ENCODE measurements at regions not wholly inside any gene's neighbourhood (a gene's known extent, or its start where the extent isn't known, plus 50 kb on each side); places are given as distances from the start of the nearest gene placed in this dataset.

GRCh38 chr11:134500621-134501020 lies 88.6 kb upstream of the B3GAT1 start:
- TF ChIP-seq CTCF (conservative IDR thresholded peaks at IDR 0.05): no peak
- TF ChIP-seq EZH2 (IDR thresholded peaks at IDR 0.05; ENCODE audit: low read depth): no peak
